Left colon (tissue), 2 donors: ENCODE measurements at regions not wholly inside any gene's neighbourhood (a gene's known extent, or its start where the extent isn't known, plus 50 kb on each side); places are given as distances from the start of the nearest gene placed in this dataset.
"Not testable (repeated sequence)": the region's sequence is repeated elsewhere in the genome, so short reads cannot be mapped to it uniquely, and the experiment has no call there.

ENCODE experiments used
- ATAC-seq: fragments of 200-7000 bp; cut with Tn5 transposase; one replicate; pipeline ENCODE4 v1.9.1; 2020; ENCODE audit warnings: mild to moderate bottlenecking, moderate library complexity
- DNase-seq, 2 donors: peaks; one replicate each; pipeline ENCODE4 v3.0.0-alpha.2; 2020
- intact Hi-C, 2 donors: fragments of 100-400 bp; cut with DNase I in 1 of 2; cut with micrococcal nuclease in 1 of 2; formaldehyde crosslinking; loops; one replicate each; pipeline versions ENCODE4 v1.11.2 to v1.14.0; 2022; cut with DNase I, micrococcal nuclease
- donor health status: DM: no; HTN: no; CAD: no.
- donor health status: DM: yes; HTN: yes; CAD: no.

DNA sequence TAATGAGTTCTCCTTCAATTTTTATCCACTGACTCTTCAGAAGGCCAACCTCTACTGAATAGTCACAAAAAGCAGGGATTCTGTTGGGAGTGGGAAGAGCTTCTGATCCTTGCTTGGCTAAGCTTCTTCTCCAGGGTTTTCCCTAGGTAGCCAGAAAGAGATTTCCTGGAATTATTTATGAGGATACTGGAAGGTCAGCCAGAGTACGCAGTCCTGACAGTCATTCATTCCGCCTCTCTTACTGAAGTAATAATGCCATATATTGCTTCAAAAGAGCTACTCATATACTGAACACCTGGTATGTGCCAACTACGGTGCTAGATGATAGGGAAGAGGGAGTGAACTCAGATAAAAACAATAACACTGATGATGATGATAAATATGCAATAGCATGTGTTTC is 116.1 kb downstream of the CCDC34 start:
- intact Hi-C loops: no loop called here
- no peak for DNase-seq
- ATAC-seq: peak; percentile 74

DNA sequence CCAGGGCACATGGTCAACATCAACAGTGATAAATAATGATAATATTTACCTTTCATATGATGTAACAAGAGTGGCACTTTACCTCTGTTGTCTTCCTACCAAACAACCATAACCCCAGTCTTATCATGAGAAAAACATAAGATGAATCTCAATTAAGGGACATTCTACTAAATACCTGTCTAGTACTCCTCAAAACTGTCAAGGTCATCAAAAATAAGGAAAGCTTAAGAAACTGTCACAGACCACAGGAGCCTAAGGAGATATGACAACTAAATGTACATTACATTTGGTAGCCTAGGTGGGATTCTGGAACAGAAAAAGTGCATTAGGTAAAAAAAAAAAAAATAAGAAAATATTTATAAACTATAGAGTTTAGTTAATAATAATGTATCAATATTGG is 118.1 kb downstream of the CCDC34 start:
- intact Hi-C loops: no loop called here
- ATAC-seq (no peak), DNase-seq (no peak)

DNA sequence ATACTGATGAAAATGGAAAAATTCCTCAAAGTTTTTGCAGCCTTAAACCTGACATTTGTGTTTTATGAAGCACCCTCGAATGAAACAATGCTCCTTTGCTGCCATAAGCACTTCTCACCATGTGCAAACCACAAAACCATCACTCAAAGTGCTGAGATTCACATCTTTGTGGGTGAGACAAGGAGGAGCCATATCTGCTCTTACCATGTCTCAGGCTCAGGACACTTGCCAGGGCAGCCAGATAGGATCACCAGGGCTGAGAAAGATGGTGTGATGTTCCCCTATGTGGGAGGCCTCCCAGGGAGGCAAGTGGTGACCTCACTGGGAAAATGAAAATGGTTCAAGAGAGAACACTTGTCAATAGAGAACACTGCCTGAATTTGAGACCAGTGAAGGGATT is 120.4 kb downstream of the CCDC34 start:
- intact Hi-C loops: no loop called here
- no peak for DNase-seq
- no peak for ATAC-seq

DNA sequence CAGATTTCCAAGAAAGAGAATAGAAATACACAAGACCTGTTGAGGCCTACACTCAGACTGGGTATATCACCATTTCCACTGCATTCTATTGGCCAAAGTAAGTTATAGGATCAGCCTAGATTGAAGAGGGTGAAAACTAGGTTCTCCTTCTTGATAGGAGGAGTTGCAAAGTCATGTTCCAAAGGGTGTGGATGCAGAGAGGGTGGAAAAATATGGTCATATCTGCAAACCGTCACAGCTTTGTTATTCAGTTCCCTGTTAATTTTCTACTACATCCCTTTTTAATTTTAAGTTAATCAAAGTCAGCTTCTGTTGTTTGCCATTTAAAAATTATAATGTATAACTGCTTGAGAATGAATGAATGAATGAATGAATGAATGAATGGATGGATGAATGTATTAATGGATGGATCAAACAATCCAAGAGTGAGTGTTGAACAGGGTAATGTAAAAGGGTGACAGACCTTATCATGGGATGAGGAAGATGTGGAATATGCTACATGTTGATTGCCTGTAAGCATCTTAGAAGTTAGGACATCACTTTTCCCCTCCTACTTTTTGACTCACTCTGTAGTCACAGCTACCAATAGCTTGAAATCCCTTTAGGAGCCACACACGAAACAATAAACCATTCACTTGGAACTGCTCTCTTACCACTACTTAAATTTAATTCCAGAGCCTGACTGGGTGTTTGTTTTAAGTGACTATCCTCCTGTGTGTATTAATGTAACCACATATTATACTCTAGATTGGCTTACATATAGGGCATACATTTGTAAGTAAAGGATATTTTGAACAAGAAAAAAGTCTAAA is 121.5 kb downstream of the CCDC34 start:
- DNase-seq (no peak), ATAC-seq (no peak)
- intact Hi-C loops: no loop called here

GRCh38 chr11:27239305-27239942 is 123.6 kb downstream of the CCDC34 start:
- DNase-seq (no peak), ATAC-seq (no peak)
- intact Hi-C loops: no loop called here

DNA sequence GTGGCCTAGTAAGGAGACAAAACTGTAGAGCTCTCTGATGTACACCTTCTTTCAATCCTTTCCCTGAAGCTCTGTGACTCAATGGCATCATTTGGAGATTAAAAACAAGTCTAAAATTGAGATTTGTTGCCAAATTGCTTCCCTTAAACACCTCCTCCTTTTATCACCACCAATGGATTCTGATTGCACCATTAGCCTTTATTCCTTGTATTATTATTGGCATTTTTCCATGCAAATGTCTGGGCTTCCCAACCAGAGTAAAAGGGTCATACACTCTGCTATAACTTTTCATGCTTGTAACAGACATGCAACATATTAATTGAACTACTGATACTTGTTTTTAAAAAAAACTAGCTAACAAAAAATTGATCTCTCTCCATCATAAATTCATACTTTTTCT is 124.2 kb downstream of the CCDC34 start:
- no peak for ATAC-seq
- intact Hi-C loops: no loop called here
- no peak for DNase-seq

GRCh38 chr11:27237643-27238042 is 125.4 kb downstream of the CCDC34 start:
- intact Hi-C loops: no loop called here
- DNase-seq: peak; percentile 46 to 65

GRCh38 chr11:27234961-27235360 is 128.1 kb downstream of the CCDC34 start:
- intact Hi-C loops: no loop called here
- ATAC-seq (peak; percentile 54), DNase-seq (peak; percentile 36 to 43)

More at GRCh38 chr11:27237643-27238042, 125.4 kb downstream of the CCDC34 start:
- peak; percentile 77 for ATAC-seq

DNA sequence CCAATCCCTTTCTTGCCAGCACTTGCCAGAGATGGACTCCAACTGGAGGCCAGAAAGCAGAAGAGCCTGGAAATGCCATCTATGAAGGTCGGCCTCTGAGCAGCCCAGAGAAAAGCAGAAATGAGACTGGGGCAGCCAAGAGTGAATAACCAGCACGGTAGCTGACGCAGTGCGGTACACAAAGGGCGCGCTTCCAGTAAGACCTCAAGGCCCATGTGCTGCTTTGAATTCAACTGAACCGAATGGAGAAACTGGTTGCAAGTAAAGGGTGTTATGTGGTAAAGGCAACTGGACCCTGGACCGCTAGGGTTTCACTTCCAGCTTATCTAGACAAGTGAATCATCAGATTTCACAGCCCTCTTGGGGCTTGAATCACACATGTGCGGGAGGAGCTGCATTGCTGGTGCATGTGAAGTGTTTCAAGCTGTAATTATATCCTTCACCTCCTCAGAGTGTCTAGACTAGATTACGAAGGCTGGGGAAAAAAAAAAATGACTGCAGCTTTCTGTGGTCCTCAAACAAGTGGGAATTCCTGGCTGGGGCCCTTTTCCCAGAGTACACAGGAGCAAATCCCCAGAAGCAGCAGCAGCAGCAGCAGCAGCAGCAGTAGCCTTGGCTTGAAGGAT is 128.9 kb downstream of the CCDC34 start:
- ATAC-seq: peak; percentile 81
- peak; percentile 46 to 69 for DNase-seq
- intact Hi-C loops: no loop called here

- DNase-seq (no peak), ATAC-seq (peak; percentile 31)
- intact Hi-C loops: no loop called here
These were observed 129.4 kb downstream of the CCDC34 start for GRCh38 chr11:27233654-27234042.

DNA sequence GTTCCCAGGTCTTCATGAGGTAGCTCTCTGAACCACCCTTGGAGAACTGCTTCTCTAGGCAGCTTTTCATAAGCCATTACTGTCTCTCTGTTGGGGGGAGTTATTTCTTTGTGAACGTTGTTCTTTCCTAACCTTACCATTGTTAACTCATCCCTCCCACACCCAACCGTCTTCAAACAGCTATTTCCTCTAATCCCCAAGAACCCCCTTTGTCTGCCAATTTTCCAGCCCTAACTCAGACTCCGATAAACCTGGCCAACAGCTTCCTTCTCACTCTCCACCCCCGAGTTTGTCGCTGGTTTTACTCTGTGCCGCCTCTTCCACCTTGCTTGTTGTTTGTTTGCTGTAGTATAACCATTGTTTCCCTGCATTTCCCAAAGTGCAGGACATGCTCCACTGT is 131.5 kb downstream of the CCDC34 start:
- intact Hi-C loops: no loop called here
- DNase-seq (no peak), ATAC-seq (no peak)

DNA sequence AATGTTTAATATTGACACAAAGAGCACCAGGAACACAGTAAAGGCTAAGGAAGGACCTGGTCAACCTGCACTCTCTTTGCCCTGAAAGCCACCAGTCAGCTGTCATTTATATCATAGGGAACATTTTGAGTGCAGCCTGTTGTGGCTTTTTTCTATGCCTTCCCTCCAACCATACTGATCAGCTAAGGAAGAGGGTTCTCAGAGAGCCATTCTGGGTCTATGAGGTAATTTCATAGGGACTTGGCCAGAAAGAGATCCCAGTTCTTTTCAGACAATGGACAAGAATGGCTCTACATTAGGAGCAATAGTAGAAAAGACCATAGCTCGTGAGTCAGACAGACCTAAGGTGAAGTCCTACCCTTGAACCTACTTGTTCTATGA is 132.8 kb downstream of the CCDC34 start:
- intact Hi-C loops: no loop called here
- DNase-seq (no peak), ATAC-seq (no peak)

- intact Hi-C loops: no loop called here
- no peak for ATAC-seq
- no peak for DNase-seq
These were observed 133.4 kb downstream of the CCDC34 start for GRCh38 chr11:27229511-27230191.

DNA sequence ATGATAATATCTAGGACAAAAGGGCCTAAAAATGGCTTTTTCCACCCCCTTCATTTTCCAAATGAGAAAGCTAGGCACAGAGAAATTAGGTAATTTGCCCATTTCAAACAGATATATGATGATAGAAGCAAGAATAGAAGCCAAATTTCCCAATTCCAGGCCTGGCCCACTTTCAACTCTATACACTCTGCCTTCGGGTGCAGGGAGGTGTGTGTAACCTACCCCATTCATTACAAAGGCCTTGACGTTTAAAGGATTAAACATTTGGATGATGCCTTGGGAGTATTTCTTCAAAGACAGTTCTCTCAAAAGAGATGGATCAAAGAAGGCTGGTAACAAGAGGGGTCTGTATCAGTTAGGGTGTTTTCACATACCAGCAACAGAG is 134.1 kb downstream of the CCDC34 start:
- ATAC-seq: no peak
- intact Hi-C loops: no loop called here
- no peak for DNase-seq

DNA sequence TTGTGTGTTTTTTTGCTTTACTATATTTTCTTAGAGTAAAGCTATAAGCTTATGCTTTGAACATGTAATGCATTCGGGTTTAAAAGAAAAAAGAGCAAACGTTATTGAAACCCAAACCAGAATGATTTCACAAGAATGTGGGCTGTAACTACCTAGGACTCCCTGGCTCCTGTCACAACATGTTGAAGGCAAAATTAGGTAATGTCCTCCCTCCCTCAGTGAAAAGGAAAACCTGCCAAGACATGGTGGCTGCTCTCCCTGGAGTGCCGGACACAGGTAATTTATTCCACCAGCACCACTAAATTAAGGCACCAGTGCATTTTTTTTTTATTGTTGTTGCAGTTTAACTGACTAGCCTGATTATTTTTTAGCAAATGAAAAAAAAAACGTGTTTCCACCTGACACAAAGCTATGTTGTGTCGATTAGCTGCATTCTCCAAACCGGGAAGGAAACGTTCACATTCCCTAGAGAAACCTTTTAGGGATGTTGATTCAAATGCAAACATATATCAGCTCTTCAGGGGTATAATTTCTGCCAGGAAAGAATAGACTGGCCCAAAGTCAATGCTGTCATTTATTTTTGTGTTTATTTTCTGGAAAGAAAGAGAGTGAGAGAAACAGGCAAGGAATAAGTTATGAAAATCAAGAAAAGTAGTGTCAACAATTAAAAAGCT is 134.6 kb downstream of the CCDC34 start:
- DNase-seq (no peak), ATAC-seq (no peak)
- intact Hi-C loops: no loop called here

DNA sequence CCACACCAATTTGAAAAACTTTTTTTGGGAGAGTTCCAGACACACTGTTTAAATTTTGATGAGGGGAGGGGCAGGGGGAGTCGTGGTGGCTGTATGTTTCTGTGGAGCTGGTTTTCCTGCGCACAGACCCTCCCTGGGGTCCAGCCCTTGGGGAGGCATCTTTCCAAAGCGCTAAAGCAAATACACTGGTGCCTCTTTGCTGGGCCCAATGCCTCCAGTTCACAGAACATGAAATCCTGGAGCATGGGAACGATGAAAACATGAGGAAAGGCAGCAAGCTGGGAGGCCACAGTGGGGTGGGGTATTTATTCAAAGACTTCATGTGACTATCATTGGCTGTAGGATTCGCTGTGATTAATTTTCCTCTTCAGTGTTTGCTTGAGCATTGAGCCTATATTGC is 135.3 kb downstream of the CCDC34 start:
- ATAC-seq (no peak), DNase-seq (no peak)
- intact Hi-C loops: no loop called here

DNA sequence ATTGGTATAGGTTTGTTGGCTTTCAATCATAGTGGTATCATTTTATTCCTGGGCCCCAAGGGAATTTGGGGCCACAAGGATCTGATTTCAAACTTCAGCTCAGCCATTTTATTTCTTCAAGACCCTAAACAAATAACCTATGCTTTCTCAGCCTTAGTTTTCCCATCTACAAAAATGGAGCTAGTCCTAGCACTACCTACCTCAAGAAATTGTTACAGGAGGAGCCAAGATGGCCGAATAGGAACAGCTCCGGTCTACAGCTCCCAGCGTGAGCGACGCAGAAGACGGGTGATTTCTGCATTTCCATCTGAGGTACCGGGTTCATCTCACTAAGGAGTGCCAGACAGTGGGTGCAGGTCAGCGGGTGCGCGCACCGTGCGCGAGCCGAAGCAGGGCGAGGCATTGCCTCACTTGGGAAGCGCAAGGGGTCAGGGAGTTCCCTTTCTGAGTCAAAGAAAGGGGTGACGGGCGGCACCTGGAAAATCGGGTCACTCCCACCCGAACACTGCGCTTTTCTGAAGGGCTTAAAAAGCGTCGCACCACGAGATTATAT is 143.5 kb downstream of the CCDC34 start:
- DNase-seq, intact Hi-C loops, ATAC-seq: not testable (repeated sequence)

- DNase-seq: no peak
- peak; percentile 40 for ATAC-seq
- intact Hi-C loops: no loop called here
These were observed 144.5 kb downstream of the CCDC34 start for GRCh38 chr11:27218421-27219038.
